SJCRH30 (cell line): ENCODE measurements at regions not wholly inside any gene's neighbourhood (a gene's known extent, or its start where the extent isn't known, plus 50 kb on each side); places are given as distances from the start of the nearest gene placed in this dataset.
"Not testable (repeated sequence)": the region's sequence is repeated elsewhere in the genome, so short reads cannot be mapped to it uniquely, and the experiment has no call there.

ENCODE experiments used
- DNase-seq, 2 experiments: peaks; one replicate each; pipeline ENCODE4 v3.0.0-alpha.2; 2015 to 2020
- H3K27ac ChIP-seq: fragments of 250-450 bp; sonication (Bioruptor Pico); 2 replicates; pipeline ENCODE4 v1.5.1; 2020; ENCODE audit warnings: mild to moderate bottlenecking, moderate library complexity
- H3K27me3 ChIP-seq: fragments of 250-450 bp; sonication (Bioruptor Pico); 2 replicates; pipeline ENCODE4 v1.5.1; 2020; ENCODE audit warnings: mild to moderate bottlenecking, moderate library complexity
- H3K36me3 ChIP-seq: fragments of 250-450 bp; sonication (Bioruptor Pico); 2 replicates; pipeline ENCODE4 v1.5.1; 2020; ENCODE audit warnings: mild to moderate bottlenecking, moderate library complexity
- H3K4me1 ChIP-seq: fragments of 250-450 bp; sonication (Bioruptor Pico); 2 replicates; pipeline ENCODE4 v1.5.1; 2020; ENCODE audit warnings: mild to moderate bottlenecking, moderate library complexity
- H3K4me3 ChIP-seq: fragments of 250-450 bp; sonication (Bioruptor Pico); 2 replicates; pipeline ENCODE4 v1.5.1; 2020; ENCODE audit warnings: mild to moderate bottlenecking, moderate library complexity
- H3K9me3 ChIP-seq: fragments of 250-450 bp; sonication (Bioruptor Pico); replicated peaks from 2 replicates; pipeline ENCODE4 v1.5.1; 2020; ENCODE audit warnings: mild to moderate bottlenecking, moderate library complexity

DNA sequence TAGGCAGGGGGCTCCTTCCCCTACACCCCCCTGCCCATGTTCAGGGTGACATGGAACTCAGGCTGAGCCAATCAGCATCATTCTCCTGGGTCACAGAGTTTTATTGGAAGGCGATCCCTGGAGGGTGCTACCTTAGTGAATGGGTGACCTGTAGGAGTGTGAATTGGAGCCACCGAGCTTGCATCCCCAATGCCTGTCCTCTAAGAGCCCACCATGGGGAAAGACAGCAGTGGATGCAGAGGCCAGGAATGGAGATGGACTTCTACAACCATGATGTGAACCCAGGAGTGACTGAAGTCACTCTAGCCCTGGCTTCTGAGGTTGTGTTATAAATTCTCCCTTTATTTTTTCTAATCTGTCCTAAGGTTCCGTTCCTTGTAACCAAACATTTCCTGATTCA lies 89.4 kb downstream of the CCDC71L start:
- DNase-seq, result no peak
- Histone ChIP-seq H3K4me3 (no peak overlapping the region), H3K27ac (no peak overlapping the region), H3K36me3 (no peaks in the 10 kb centered on the region), H3K9me3 (no peaks in the 10 kb centered on the region), H3K27me3 (no peaks in the 10 kb centered on the region), H3K4me1 (no peaks in the 10 kb centered on the region)

GRCh38 chr7:106570948-106571418 lies 90.0 kb downstream of the CCDC71L start:
- Histone ChIP-seq H3K4me3 (no peak overlapping the region), H3K4me1 (no peaks in the 10 kb centered on the region), H3K9me3 (no peaks in the 10 kb centered on the region), H3K27ac (no peak overlapping the region), H3K27me3 (no peaks in the 10 kb centered on the region), H3K36me3 (no peaks in the 10 kb centered on the region)
- DNase-seq, result no peak

- no peaks in the 10 kb centered on the region for H3K4me1 ChIP-seq
- no peak overlapping the region for H3K27ac ChIP-seq
- H3K36me3 ChIP-seq, result no peaks in the 10 kb centered on the region
- DNase-seq, result no peak
- H3K9me3 ChIP-seq, result no peaks in the 10 kb centered on the region
- no peak overlapping the region for H3K4me3 ChIP-seq
- H3K27me3 ChIP-seq, result no peaks in the 10 kb centered on the region
Measured at GRCh38 chr7:106570146-106570545, 90.8 kb downstream of the CCDC71L start.

GRCh38 chr7:106569500-106569929 lies 91.4 kb downstream of the CCDC71L start:
- Histone ChIP-seq H3K27me3 (no peaks in the 10 kb centered on the region), H3K4me1 (no peaks in the 10 kb centered on the region), H3K9me3 (no peaks in the 10 kb centered on the region), H3K4me3 (no peak overlapping the region), H3K27ac (no peak overlapping the region), H3K36me3 (no peaks in the 10 kb centered on the region)
- no peak for DNase-seq

- H3K27me3 ChIP-seq, result no peaks in the 10 kb centered on the region
- no peaks in the 10 kb centered on the region for H3K9me3 ChIP-seq
- H3K4me1 ChIP-seq, result no peaks in the 10 kb centered on the region
- no peak overlapping the region for H3K4me3 ChIP-seq
- H3K36me3 ChIP-seq, result no peaks in the 10 kb centered on the region
- no peak overlapping the region for H3K27ac ChIP-seq
- DNase-seq, result peak; percentile 7 to 20
Measured at GRCh38 chr7:106568680-106569499, 92.1 kb downstream of the CCDC71L start.

GRCh38 chr7:106568002-106568679 lies 92.8 kb downstream of the CCDC71L start:
- H3K27ac ChIP-seq, result no peak overlapping the region

GRCh38 chr7:106567204-106568001 lies 93.6 kb downstream of the CCDC71L start:
- DNase-seq, H3K9me3 ChIP-seq, H3K36me3 ChIP-seq, H3K27me3 ChIP-seq, H3K4me3 ChIP-seq, H3K27ac ChIP-seq, H3K4me1 ChIP-seq: not testable (repeated sequence)

More at GRCh38 chr7:106568002-106568679, 92.8 kb downstream of the CCDC71L start:
- Histone ChIP-seq H3K9me3 (no peaks in the 10 kb centered on the region), H3K4me3 (no peak overlapping the region), H3K4me1 (no peaks in the 10 kb centered on the region), H3K27me3 (no peaks in the 10 kb centered on the region), H3K36me3 (no peaks in the 10 kb centered on the region)
- DNase-seq, result no peak

GRCh38 chr7:106566672-106567071 lies 94.3 kb downstream of the CCDC71L start:
- no peak overlapping the region for H3K4me3 ChIP-seq
- no peak for DNase-seq
- H3K4me1 ChIP-seq, result no peaks in the 10 kb centered on the region
- no peaks in the 10 kb centered on the region for H3K9me3 ChIP-seq
- no peaks in the 10 kb centered on the region for H3K27me3 ChIP-seq
- H3K36me3 ChIP-seq, result no peaks in the 10 kb centered on the region
- no peak overlapping the region for H3K27ac ChIP-seq

DNA sequence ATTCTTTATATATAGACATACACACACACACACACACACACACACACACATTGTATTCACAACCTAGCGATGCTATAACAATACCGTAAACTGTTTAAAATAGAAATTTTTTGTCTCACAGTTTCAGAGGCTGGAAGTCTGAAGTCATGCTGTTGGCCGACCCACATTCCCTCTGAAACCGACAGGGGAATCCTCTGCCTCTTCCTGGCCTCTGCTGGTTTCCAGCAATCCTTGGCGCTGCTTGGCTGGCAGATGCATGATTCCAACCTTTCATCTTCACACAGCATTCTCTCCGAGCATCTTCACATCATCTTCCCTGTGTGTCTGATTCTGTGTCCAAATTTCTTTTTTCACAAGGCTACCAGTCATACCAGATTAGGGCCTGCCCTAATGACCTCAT lies 94.8 kb downstream of the CCDC71L start:
- Histone ChIP-seq H3K27ac (no peak overlapping the region), H3K9me3 (no peaks in the 10 kb centered on the region), H3K4me3 (no peak overlapping the region), H3K4me1 (no peaks in the 10 kb centered on the region), H3K27me3 (no peaks in the 10 kb centered on the region), H3K36me3 (no peaks in the 10 kb centered on the region)
- no peak for DNase-seq

GRCh38 chr7:106565428-106565827 lies 95.5 kb downstream of the CCDC71L start:
- Histone ChIP-seq H3K9me3 (no peaks in the 10 kb centered on the region), H3K4me3 (no peak overlapping the region), H3K36me3 (no peaks in the 10 kb centered on the region), H3K27me3 (no peaks in the 10 kb centered on the region), H3K4me1 (no peaks in the 10 kb centered on the region), H3K27ac (no peak overlapping the region)
- DNase-seq, result no peak

GRCh38 chr7:106563466-106564150 lies 97.3 kb downstream of the CCDC71L start:
- Histone ChIP-seq H3K9me3 (no peaks in the 10 kb centered on the region), H3K4me1 (no peaks in the 10 kb centered on the region), H3K4me3 (no peak overlapping the region), H3K27ac (no peak overlapping the region), H3K36me3 (no peaks in the 10 kb centered on the region), H3K27me3 (no peaks in the 10 kb centered on the region)
- peak in 1 of 2 experiments; percentile 10 for DNase-seq

GRCh38 chr7:106562711-106563366 lies 98.1 kb downstream of the CCDC71L start:
- H3K4me3 ChIP-seq, result no peak overlapping the region
- no peaks in the 10 kb centered on the region for H3K4me1 ChIP-seq
- H3K9me3 ChIP-seq, result no peaks in the 10 kb centered on the region
- DNase-seq, result no peak
- H3K27ac ChIP-seq, result no peak overlapping the region
- H3K36me3 ChIP-seq, result no peaks in the 10 kb centered on the region
- H3K27me3 ChIP-seq, result no peaks in the 10 kb centered on the region

DNA sequence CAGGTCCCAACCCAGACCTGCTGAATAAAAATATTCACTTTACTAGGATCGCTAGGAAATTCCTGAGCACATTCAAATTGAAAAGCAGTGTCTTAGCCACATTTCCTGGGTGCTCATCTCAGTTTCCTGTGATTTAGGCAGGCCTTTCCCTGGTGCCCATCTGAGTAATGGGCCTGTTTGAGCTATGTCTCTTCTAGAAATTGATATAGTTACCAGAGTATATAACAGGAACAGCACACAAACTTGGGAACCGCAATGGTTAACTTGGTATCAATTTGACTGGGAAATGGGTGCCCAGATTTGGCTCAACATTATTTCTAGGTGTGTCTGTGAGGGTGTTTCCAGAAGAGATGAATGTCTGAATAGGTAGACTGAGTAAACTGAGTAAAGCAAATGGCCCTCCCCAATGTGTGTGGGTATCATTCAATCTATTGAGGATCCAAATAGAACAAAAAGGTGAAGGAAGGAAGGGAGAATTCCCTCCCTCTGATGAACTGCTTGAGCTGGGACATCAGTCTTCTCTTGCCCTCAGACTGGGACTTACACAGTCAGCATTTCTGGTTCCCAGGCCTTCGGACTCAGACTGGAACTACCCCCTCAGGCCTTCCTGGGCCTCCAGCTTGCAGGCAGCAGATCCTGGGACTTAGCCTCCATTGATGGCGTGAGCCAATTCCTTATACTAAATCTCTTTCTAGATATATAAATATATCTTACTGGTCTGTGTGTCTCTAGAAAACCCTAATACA lies 99.1 kb downstream of the CCDC71L start:
- no peaks in the 10 kb centered on the region for H3K27me3 ChIP-seq
- H3K27ac ChIP-seq, result no peak overlapping the region
- no peak overlapping the region for H3K4me3 ChIP-seq
- no peaks in the 10 kb centered on the region for H3K4me1 ChIP-seq
- no peaks in the 10 kb centered on the region for H3K36me3 ChIP-seq
- H3K9me3 ChIP-seq, result no peaks in the 10 kb centered on the region
- DNase-seq, result no peak
